H9 (cell line): ENCODE measurements at regions not wholly inside any gene's neighbourhood (a gene's known extent, or its start where the extent isn't known, plus 50 kb on each side); places are given as distances from the start of the nearest gene placed in this dataset.

Experiments
- DNase-seq: peaks from one replicate; pipeline ENCODE4 v3.0.0-alpha.2; 2017
- H2AFZ ChIP-seq: one replicate; pipeline ENCODE4 v1.6.1; 2013; ENCODE audit warnings: mild to moderate bottlenecking, low read length, control low read depth, moderate library complexity
- H2AK5ac ChIP-seq: 2 replicates; pipeline ENCODE4 v1.6.1; 2013; ENCODE audit warnings: low read length, control low read depth, mixed read lengths; ENCODE audit not compliant: insufficient read length
- H2BK120ac ChIP-seq: one replicate; pipeline ENCODE4 v1.6.1; 2013; ENCODE audit warnings: low read depth, mild to moderate bottlenecking, low read length, control low read depth, inconsistent platforms; ENCODE audit not compliant: poor library complexity, severe bottlenecking
- H2BK12ac ChIP-seq: 2 replicates; pipeline ENCODE4 v1.6.1; 2013; ENCODE audit warnings: low read length, control low read depth, mixed read lengths, low read depth; ENCODE audit not compliant: insufficient read length
- H2BK15ac ChIP-seq: 2 replicates; pipeline ENCODE4 v1.6.1; 2013; ENCODE audit warnings: low read depth, low read length, control low read depth
- H2BK20ac ChIP-seq: one replicate; pipeline ENCODE4 v1.6.1; 2013; ENCODE audit warnings: low read depth, mild to moderate bottlenecking, low read length, control low read depth, inconsistent platforms; ENCODE audit not compliant: poor library complexity, severe bottlenecking
- H2BK5ac ChIP-seq: 2 replicates; pipeline ENCODE4 v1.6.1; 2013; ENCODE audit warnings: low read length, control low read depth, mixed read lengths; ENCODE audit not compliant: insufficient read length
- H3K14ac ChIP-seq: 2 replicates; pipeline ENCODE4 v1.6.1; 2013; ENCODE audit warnings: low read length, control low read depth; ENCODE audit not compliant: insufficient read depth
- H3K18ac ChIP-seq: 2 replicates; pipeline ENCODE4 v1.6.1; 2013; ENCODE audit warnings: low read depth, mild to moderate bottlenecking, mixed read lengths, low read length, control low read depth; ENCODE audit not compliant: insufficient read length
- H3K23ac ChIP-seq: 2 replicates; pipeline ENCODE4 v1.6.1; 2013; ENCODE audit warnings: low read length, control low read depth, mixed read lengths, low read depth; ENCODE audit not compliant: insufficient read length
- H3K23me2 ChIP-seq: 2 replicates; pipeline ENCODE4 v1.6.1; 2013; ENCODE audit warnings: low read depth, mild to moderate bottlenecking, mixed read lengths, low read length, control low read depth; ENCODE audit not compliant: insufficient read length, poor library complexity, severe bottlenecking
- H3K27ac ChIP-seq: 2 replicates; pipeline ENCODE4 v1.5.1; 2013; ENCODE audit warnings: low read length, control low read depth, mixed read lengths, low read depth; ENCODE audit not compliant: insufficient read length
- H3K27me3 ChIP-seq: 2 replicates; pipeline ENCODE4 v1.6.1; 2013; ENCODE audit warnings: low read length, control low read depth, inconsistent platforms; ENCODE audit not compliant: insufficient read depth
- H3K4ac ChIP-seq: 2 replicates; pipeline ENCODE4 v1.6.1; 2013; ENCODE audit warnings: low read depth, mild to moderate bottlenecking, control low read depth, inconsistent platforms, low read length, moderate library complexity
- H3K4me1 ChIP-seq: 2 replicates; pipeline ENCODE4 v1.6.1; 2013; ENCODE audit warnings: low read length, control low read depth, inconsistent platforms; ENCODE audit not compliant: insufficient read depth
- H3K4me2 ChIP-seq: 2 replicates; pipeline ENCODE4 v1.6.1; 2013; ENCODE audit warnings: low read length, control low read depth, mixed read lengths; ENCODE audit not compliant: insufficient read length, insufficient read depth
- H3K56ac ChIP-seq: 2 replicates; pipeline ENCODE4 v1.6.1; 2013; ENCODE audit warnings: low read depth, mild to moderate bottlenecking, mixed read lengths, low read length, control low read depth; ENCODE audit not compliant: insufficient read length
- H3K79me1 ChIP-seq: 2 replicates; pipeline ENCODE4 v1.6.1; 2013; ENCODE audit warnings: low read depth, mild to moderate bottlenecking, moderate library complexity, low read length, control low read depth, inconsistent platforms; ENCODE audit not compliant: insufficient read depth, poor library complexity, severe bottlenecking
- H3K79me2 ChIP-seq: 2 replicates; pipeline ENCODE4 v1.6.1; 2013; ENCODE audit warnings: low read length, control low read depth, inconsistent platforms; ENCODE audit not compliant: insufficient read depth
- H3K9ac ChIP-seq: 2 replicates; pipeline ENCODE4 v1.6.1; 2013; ENCODE audit warnings: low read length, control low read depth, mixed read lengths; ENCODE audit not compliant: insufficient read length; ENCODE audit errors: extremely low read depth
- H3K9me3 ChIP-seq: one replicate; pipeline ENCODE4 v1.6.1; 2013; ENCODE audit warnings: low read depth, low read length, inconsistent platforms; ENCODE audit not compliant: control insufficient read depth
- H3T11ph ChIP-seq: one replicate; pipeline ENCODE4 v1.6.1; 2013; ENCODE audit warnings: mild to moderate bottlenecking, low read length, control low read depth, inconsistent platforms
- H4K20me1 ChIP-seq: one replicate; pipeline ENCODE4 v1.6.1; 2013; ENCODE audit not compliant: control insufficient read depth, insufficient read length, insufficient read depth
- H4K5ac ChIP-seq: 2 replicates; pipeline ENCODE4 v1.6.1; 2013; ENCODE audit warnings: low read depth, mild to moderate bottlenecking, mixed read lengths, low read length, control low read depth; ENCODE audit not compliant: insufficient read length
- H4K8ac ChIP-seq: replicated peaks from 2 replicates; pipeline ENCODE4 v1.6.1; 2013; ENCODE audit warnings: low read length, control low read depth, mixed read lengths, low read depth; ENCODE audit not compliant: insufficient read length
- H4K91ac ChIP-seq: 2 replicates; pipeline ENCODE4 v1.6.1; 2013; ENCODE audit warnings: low read depth, mild to moderate bottlenecking, moderate library complexity, mixed read lengths, low read length, control low read depth; ENCODE audit not compliant: insufficient read length
- H3K27ac Mint-ChIP-seq, 3 experiments: 2 replicates in 2 of 3; 3 replicates in 1 of 3; pipeline ENCODE4 v1.8.0; 2020 to 2021; ENCODE audit warnings: mixed read lengths in 3 of 3, mild to moderate bottlenecking in 1 of 3, moderate library complexity in 1 of 3
- H3K27me3 Mint-ChIP-seq: 2 replicates; pipeline ENCODE4 v1.8.0; 2021; ENCODE audit warnings: low read depth, mild to moderate bottlenecking, moderate library complexity, mixed read lengths
- H3K36me3 Mint-ChIP-seq, 3 experiments: 2 replicates in 2 of 3; 3 replicates in 1 of 3; pipeline ENCODE4 v1.8.0; 2020 to 2021; ENCODE audit warnings: low read depth in 3 of 3, mixed read lengths in 3 of 3; ENCODE audit not compliant: insufficient read depth in 1 of 3
- H3K4me1 Mint-ChIP-seq, 2 experiments: 2 replicates each; pipeline ENCODE4 v1.8.0; 2020; ENCODE audit warnings: mixed read lengths in 2 of 2
- H3K4me3 Mint-ChIP-seq, 2 experiments: 2 replicates in 1 of 2; 3 replicates in 1 of 2; pipeline ENCODE4 v1.8.0; 2020 to 2021; ENCODE audit warnings: mild to moderate bottlenecking in 2 of 2, mixed read lengths in 2 of 2, moderate library complexity in 1 of 2
- H3K9me3 Mint-ChIP-seq, 2 experiments: 2 replicates in 1 of 2; 3 replicates in 1 of 2; pipeline ENCODE4 v1.8.0; 2020; ENCODE audit warnings: mild to moderate bottlenecking in 2 of 2, mixed read lengths in 2 of 2, moderate library complexity in 1 of 2
- whole genome bisulfite sequencing: extraction: QIAGEN DNeasy Blood & Tissue Kit; methylation state at CpG from one replicate; pipeline ENCODE4 v1.1.7; 2013; ENCODE audit warnings: missing lambda C conversion rate, low lambda C conversion rate, mixed read lengths; ENCODE audit not compliant: insufficient read length; ENCODE audit errors: extremely low coverage; 5-methylcytosine and 5-hydroxymethylcytosine counted together
- TF ChIP-seq, protein P1 (sequence below): fragments of 200-600 bp; sonication (generic); conservative IDR thresholded peaks from 3 replicates; pipeline ENCODE4 v1.8.0; 2021; ENCODE audit warnings: antibody characterized with exemption, mild to moderate bottlenecking

DNA sequence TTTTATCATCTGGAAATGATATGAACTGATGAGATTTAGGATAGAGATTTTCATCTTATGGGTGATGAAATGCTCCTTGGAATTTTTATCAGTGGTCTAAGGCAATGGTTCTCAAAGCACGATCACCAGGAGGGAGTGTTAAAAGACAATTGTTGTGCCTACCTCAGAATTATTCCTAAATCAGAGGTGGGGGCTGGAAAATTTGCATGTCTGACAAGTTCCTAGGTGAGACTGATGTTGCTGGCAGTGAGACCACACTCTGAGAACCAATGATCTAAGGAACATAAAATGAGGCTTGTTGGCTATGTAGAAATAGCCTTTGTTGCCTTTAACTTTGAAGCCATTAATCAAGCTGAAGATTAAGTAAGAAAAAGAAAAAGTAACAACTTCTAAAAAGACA, 416.6 kb upstream of the AZI2 start:
- Histone ChIP-seq H4K91ac (no peak overlapping the region), H3K4ac (no peak overlapping the region), H2BK15ac (no peak overlapping the region), H3K4me1 (no peaks in the 10 kb centered on the region), H2AFZ (no peak overlapping the region), H3K14ac (no peak overlapping the region), H3K56ac (no peak overlapping the region), H2AK5ac (no peak overlapping the region), H3K23me2 (no peaks in the 10 kb centered on the region), H3K79me1 (no peaks in the 10 kb centered on the region), H4K8ac (no peak overlapping the region), H3K79me2 (no peaks in the 10 kb centered on the region), H2BK5ac (no peak overlapping the region), H3K9me3 (no peaks in the 10 kb centered on the region), H3K9ac (no peak overlapping the region), H2BK12ac (no peak overlapping the region), H3T11ph (no peak overlapping the region), H3K4me2 (no peak overlapping the region), H4K5ac (no peak overlapping the region), H4K20me1 (no peaks in the 10 kb centered on the region), H3K27me3 (no peaks in the 10 kb centered on the region), H3K23ac (no peak overlapping the region), H3K27ac (no peak overlapping the region), H2BK20ac (no peak overlapping the region), H2BK120ac (no peak overlapping the region), H3K18ac (no peak overlapping the region)
- peak overlapping the region in 1 of 3 experiments; percentile 61; a peak in 1 of 7 replicates for H3K27ac Mint-ChIP-seq
- TF ChIP-seq, protein P1, sequence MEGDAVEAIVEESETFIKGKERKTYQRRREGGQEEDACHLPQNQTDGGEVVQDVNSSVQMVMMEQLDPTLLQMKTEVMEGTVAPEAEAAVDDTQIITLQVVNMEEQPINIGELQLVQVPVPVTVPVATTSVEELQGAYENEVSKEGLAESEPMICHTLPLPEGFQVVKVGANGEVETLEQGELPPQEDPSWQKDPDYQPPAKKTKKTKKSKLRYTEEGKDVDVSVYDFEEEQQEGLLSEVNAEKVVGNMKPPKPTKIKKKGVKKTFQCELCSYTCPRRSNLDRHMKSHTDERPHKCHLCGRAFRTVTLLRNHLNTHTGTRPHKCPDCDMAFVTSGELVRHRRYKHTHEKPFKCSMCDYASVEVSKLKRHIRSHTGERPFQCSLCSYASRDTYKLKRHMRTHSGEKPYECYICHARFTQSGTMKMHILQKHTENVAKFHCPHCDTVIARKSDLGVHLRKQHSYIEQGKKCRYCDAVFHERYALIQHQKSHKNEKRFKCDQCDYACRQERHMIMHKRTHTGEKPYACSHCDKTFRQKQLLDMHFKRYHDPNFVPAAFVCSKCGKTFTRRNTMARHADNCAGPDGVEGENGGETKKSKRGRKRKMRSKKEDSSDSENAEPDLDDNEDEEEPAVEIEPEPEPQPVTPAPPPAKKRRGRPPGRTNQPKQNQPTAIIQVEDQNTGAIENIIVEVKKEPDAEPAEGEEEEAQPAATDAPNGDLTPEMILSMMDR: no peak
- peaks cover 12 to 13% of the 10 kb centered on the region in 2 experiments for H3K4me1 Mint-ChIP-seq
- no peaks in the 10 kb centered on the region for H3K27me3 Mint-ChIP-seq
- WGBS: no CpG with 5 or more reads among the region's 1 CpG
- peaks cover 0 to 4% (median 4%) of the 10 kb centered on the region in 3 experiments; a peak in 3 of 7 replicates for H3K36me3 Mint-ChIP-seq
- DNase-seq: no peak
- H3K9me3 Mint-ChIP-seq: peaks cover 6 to 12% of the 10 kb centered on the region in 2 experiments; a peak in 2 of 5 replicates
- H3K4me3 Mint-ChIP-seq: no peak overlapping the region
